NCI-H460 (cell line): ENCODE measurements at regions not wholly inside any gene's neighbourhood (a gene's known extent, or its start where the extent isn't known, plus 50 kb on each side); places are given as distances from the start of the nearest gene placed in this dataset.

Source experiments
- DNase-seq: peaks from one replicate; pipeline ENCODE4 v3.0.0-alpha.2; 2016; ENCODE audit warnings: low read depth; ENCODE audit errors: extremely low read depth

DNA sequence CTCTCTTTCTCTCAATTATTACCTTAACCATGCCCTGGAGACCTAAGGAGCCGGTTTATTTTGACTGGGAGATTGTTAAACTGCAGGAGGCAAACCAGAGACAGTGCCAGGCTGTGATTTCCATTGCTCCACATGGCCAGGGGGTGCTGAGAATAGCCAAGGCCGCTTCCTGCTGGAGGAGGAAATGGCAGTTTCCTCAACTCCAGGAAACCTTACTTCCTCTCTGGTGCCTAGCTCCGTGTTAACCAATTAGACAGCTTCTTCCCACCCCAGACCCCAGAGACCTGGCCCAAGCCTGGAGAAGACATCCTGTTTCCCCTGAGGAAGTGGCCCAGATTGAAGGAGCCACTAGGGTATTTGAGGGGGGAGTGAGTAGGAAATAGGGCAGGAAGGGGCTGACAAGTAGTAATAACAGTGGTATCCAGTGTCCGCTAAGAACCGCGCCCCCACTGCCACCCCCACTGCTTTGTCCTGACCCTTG, 161.2 kb downstream of the PLPP3 start:
- no peak for DNase-seq

DNA sequence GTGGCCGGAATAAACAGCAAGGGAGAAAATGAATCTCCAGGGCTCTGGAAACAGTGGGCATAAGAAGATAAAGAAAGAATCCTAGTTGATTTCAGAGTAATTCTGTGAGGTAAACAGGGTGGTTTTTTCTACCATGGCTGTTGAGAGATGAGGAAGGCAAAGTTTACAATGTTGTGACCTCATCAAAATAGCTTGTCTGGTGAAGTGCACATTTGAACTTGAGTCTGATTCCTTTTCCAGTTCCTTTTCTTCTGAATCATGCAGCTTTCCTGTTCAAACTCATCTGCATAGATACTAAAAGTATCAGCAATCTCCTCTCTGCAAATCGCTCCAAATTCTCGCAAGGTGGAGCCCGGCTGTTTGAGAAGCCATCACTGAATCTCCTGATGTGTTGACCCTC, 161.7 kb downstream of the PLPP3 start:
- no peak for DNase-seq

DNA sequence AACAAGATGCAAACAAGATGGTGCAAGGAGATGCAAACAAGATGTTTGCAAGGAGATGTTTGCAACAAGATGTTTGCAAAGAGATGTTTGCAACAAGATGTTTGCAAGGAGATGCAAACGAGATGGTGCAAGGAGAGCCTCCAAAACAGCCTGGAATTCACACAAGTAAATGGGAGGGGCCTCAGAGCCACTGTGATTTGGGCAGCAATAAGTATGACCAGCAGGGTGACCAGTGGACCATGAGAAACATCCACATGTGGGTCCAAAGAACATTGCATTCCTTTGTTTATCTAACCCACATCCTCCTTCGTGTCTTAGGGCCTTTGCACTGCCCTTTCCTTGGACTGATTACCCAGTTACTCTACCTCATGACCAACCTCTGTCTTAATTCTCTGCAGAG, 162.9 kb downstream of the PLPP3 start:
- no peak for DNase-seq

- no peak for DNase-seq
Observed at GRCh38 chr1:56415720-56416119, 163.6 kb downstream of the PLPP3 start.

DNA sequence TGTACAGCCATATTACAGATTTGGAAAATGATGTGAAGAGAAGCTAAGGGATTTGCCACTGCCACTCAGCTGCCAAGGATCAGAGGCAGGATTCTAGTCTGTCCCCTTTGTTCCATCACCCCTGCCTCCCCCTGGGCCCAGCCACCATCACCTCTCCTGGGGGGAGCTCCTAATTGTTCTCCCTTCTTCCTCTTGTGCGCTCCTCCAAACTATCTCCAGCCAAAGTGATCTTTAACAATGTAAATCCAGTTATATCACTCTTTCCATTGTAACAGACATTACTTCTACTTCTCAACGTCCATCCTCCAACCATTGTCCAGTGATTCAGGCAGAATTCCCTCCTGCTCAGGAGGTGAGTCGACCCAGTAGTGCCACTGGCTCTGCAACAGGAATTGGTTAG, 164.1 kb downstream of the PLPP3 start:
- DNase-seq: no peak

DNA sequence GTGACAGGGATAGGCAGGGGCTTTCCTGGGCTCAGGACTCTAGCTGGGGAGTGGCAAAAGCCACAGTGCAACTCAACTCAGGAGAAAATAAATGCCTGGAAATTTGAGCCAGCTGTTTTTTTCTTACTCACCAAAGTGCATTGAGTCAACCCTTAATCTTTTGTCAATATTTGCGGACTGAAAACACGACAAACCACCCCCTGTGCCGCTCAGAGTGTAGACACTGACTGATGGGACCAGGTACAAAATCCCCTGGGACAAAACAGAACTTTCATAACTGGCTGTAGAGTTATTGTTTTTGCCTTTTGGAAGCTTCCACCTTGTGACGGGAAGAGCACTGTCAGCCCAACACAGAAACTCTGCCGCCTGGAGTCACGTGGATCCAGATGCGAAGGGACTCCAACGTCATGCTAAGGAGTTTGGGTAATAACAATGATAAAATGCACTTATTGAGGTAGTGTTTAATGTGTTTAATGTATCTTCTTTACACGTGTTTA, 164.6 kb downstream of the PLPP3 start:
- DNase-seq: no peak

DNA sequence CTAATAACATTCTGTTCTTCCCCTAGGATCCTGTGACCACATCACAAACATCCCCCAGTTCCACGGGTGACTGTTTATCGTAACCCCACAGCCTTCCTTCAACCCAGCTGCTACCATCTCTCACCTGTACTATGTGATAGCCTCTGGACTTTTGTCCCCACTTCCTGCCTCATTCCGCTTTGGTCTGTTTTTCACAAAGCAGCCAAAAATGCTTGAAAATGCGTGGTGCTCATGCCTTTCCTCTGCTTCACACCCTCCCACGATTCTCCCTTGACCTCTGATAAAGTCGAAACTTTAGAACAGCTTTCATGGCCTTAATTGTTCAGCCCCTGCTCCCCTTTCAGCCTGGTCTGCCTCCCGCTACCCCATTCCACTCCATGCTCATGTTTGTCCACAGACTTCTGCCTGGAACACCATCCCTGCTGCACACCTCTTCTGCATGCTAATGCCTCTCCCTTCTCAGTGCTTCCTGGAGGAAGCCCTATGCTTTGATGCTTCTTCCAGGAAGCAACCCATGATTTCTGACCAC, 165.6 kb downstream of the PLPP3 start:
- DNase-seq: no peak

- DNase-seq: no peak
Observed at GRCh38 chr1:56411484-56412180, 167.7 kb downstream of the PLPP3 start.

DNA sequence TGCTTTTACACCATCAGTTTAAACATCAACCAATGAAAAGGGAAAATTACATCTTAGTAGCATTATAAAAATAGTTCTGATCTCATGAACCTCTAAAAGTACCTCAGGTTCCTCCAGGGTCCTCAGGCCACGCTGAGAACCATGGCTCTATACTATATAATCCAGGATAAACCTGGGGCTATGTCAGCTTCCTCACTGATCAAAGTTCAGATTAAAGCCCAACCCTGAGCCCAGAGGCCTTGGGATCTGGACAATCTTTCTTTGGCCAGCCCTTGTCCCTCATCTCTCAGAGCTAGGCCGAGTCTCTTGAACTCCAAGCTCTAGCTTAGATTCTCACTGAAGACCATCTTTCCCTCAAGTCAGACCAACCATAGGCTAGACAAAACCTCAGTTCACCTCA, 168.3 kb downstream of the PLPP3 start:
- no peak for DNase-seq

- no peak for DNase-seq
Observed at GRCh38 chr1:56410405-56410804, 169.0 kb downstream of the PLPP3 start.

GRCh38 chr1:56409112-56409691, 170.2 kb downstream of the PLPP3 start:
- DNase-seq: no peak

GRCh38 chr1:56406821-56407220, 172.5 kb downstream of the PLPP3 start:
- no peak for DNase-seq

GRCh38 chr1:56404561-56405030, 174.8 kb downstream of the PLPP3 start:
- DNase-seq: no peak

DNA sequence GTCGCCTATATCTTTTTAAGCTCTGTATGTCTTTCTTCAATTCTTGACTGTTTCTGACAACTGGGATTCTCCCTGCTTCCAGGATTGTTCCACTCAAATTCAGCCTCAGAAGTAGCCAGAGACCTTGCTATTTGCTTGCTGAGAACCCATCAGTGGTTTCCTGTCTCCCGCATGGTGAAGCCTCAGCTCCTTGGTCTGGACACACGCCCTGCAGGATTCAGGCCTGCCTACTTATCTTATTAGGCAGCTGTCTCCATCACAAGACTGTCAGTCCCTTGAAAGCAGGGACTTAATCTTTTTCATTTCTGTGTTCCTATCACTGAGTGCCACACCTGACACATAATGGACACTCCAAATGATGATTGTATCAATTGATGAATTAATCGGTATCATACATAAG, 175.3 kb downstream of the PLPP3 start:
- no peak for DNase-seq

DNA sequence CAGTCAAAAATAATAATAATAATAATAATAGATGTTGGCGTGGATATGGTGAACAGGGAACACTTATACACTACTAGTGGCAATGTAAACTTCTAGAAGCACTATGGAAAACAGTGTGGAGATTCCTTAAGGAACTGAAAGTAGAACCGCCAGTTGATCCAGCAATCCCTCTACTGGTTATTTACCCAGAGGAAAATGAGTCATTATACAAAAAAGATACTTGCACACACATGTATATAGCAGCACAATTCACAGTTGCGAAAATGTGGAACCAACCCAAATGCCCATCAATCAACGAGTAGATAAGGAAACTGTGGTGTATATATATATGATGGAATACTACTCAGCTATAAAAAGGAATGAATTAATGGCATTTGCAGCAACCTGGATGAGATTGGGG, 176.0 kb downstream of the PLPP3 start:
- DNase-seq: no peak

DNA sequence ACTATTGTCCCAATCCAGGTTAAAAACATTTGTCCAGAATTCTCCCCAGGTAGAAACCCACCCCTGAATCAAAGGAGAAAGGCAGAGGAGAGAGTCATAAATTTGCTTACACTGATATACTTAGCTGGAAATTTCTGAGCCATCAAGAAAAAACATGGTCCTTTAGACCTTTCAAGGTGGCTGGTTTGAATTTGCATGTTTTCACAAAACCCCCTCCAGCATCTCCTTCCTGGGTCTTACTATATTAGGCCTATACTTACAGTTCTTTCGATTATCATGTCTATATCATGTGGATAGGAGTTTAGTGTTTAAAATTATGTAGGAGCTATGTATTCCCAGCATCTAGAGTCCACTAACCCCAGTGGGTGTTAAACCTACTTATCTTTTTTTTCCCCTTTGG, 178.2 kb downstream of the PLPP3 start:
- DNase-seq: no peak

GRCh38 chr1:56400526-56400925, 178.8 kb downstream of the PLPP3 start:
- no peak for DNase-seq

GRCh38 chr1:56399795-56400194, 179.6 kb downstream of the PLPP3 start:
- no peak for DNase-seq

GRCh38 chr1:56399326-56399725, 180.0 kb downstream of the PLPP3 start:
- no peak for DNase-seq

DNA sequence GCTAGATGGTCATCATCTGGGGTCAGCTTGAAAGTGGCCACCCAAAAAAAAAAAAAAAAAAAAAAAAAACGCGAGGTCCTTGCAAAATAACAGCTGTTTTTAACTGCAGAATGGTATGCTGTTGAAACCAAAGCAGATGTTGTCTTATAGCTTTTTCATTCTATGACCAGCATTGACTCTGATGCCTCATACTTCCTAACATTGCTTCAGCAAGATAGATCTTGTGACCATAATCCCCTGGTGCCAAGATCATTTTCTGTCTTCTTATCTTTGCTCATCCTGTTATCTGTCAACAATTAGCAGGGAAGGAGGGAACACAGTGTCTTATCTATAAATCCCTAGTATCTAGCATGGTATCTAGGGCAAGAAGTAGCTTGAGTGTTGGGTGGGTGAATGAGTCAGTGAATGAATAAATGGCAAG, 181.5 kb downstream of the PLPP3 start:
- no peak for DNase-seq

GRCh38 chr1:56397409-56397808, 182.0 kb downstream of the PLPP3 start:
- DNase-seq: no peak

DNA sequence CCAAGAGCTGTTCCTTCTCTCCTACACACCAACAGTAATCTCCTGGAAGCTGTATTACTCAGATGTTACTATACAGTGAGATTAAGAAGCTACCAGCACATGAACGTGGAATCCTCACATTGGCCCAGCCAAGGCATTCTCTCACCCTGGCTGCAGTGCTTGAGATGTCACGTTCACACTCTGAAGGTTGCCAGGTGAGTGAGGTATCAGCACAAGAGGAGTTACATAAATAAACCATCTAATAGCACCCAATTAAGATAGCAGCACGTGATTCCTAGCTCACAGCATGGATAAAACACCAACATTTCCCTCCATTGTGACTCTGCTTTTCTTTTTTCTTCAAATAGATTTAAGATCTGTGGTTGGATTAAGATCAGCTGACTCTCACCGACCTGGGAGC, 182.8 kb downstream of the PLPP3 start:
- DNase-seq: no peak
